GM23248 (cell line): ENCODE measurements at regions not wholly inside any gene's neighbourhood (a gene's known extent, or its start where the extent isn't known, plus 50 kb on each side); places are given as distances from the start of the nearest gene placed in this dataset.

Experiments used
- EZH2 ChIP-seq: fragments of 200-600 bp; sonication (generic); IDR thresholded peaks from 2 replicates; pipeline ENCODE4 v1.6.1; 2018; ENCODE audit warnings: antibody characterized with exemption, mild to moderate bottlenecking; ENCODE audit not compliant: insufficient read depth, poor library complexity, severe bottlenecking
- EZH2phosphoT487 ChIP-seq: fragments of 200-600 bp; sonication (generic); IDR thresholded peaks from 2 replicates; pipeline ENCODE4 v1.6.1; 2018; ENCODE audit warnings: antibody characterized with exemption, moderate library complexity, mild to moderate bottlenecking, low read depth; ENCODE audit not compliant: insufficient read depth

GRCh38 chr1:230574502-230574901, 67.8 kb upstream of the COG2 start:
- no peak for TF ChIP-seq EZH2
- no peak for TF ChIP-seq EZH2phosphoT487
